ENCODE measurements at regions not wholly inside any gene's neighbourhood (a gene's known extent, or its start where the extent isn't known, plus 50 kb on each side); places are given as distances from the start of the nearest gene placed in this dataset.

GRCh38 chr13:99063178-99063577, 85.3 kb upstream of the DOCK9 start:
- TF ChIP-seq EZH2 (IDR thresholded peaks at IDR 0.05; ENCODE audit: borderline replicate concordance, low read depth, low read length, severe bottlenecking) (no peak), CTCF (IDR thresholded peaks at IDR 0.05; ENCODE audit: borderline replicate concordance, extremely low read depth, low read length, poor library complexity, severe bottlenecking) (no peak)
